ENCODE measurements at regions not wholly inside any gene's neighbourhood (a gene's known extent, or its start where the extent isn't known, plus 50 kb on each side); places are given as distances from the start of the nearest gene placed in this dataset.

GRCh38 chr4:136557396-136557795 lies 974.9 kb downstream of the PCDH18 start:
- no peak for DNase-seq

- DNase-seq = no peak
Measured at GRCh38 chr4:136554033-136554432, 978.3 kb downstream of the PCDH18 start.

- no peak for DNase-seq
Measured at GRCh38 chr4:136551753-136552152, 980.5 kb downstream of the PCDH18 start.

GRCh38 chr4:136540747-136541146 lies 991.5 kb downstream of the PCDH18 start:
- no peak for DNase-seq

GRCh38 chr4:136528131-136528530 lies 1004.2 kb downstream of the PCDH18 start:
- DNase-seq = no peak

GRCh38 chr4:136526517-136526916 lies 1005.8 kb downstream of the PCDH18 start:
- no peak for DNase-seq

GRCh38 chr4:136524039-136524438 lies 1008.3 kb downstream of the PCDH18 start:
- peak in 1 of 3 donors; percentile 2 for DNase-seq

GRCh38 chr4:136516371-136516770 lies 1015.9 kb downstream of the PCDH18 start:
- peak in 1 of 3 donors; percentile 4 for DNase-seq

GRCh38 chr4:136505020-136505419 lies 1027.3 kb downstream of the PCDH18 start:
- DNase-seq = no peak

GRCh38 chr4:136495851-136496250 lies 1036.4 kb downstream of the PCDH18 start:
- DNase-seq = no peak

GRCh38 chr4:136495076-136495475 lies 1037.2 kb downstream of the PCDH18 start:
- peak in 1 of 3 donors; percentile 4 for DNase-seq

GRCh38 chr4:136489101-136489500 lies 1043.2 kb downstream of the PCDH18 start:
- no peak for DNase-seq

- DNase-seq = no peak
Measured at GRCh38 chr4:136484996-136485395, 1047.3 kb downstream of the PCDH18 start.

- DNase-seq = peak; percentile 15 to 73 (median 55)
Measured at GRCh38 chr4:136476753-136477152, 1055.5 kb downstream of the PCDH18 start.

GRCh38 chr4:136471051-136471450 lies 1061.2 kb downstream of the PCDH18 start:
- no peak for DNase-seq

- DNase-seq = no peak
Measured at GRCh38 chr4:136465691-136466090, 1066.6 kb downstream of the PCDH18 start.

- DNase-seq = no peak
Measured at GRCh38 chr4:136463941-136464340, 1068.4 kb downstream of the PCDH18 start.

- no peak for DNase-seq
Measured at GRCh38 chr4:136461533-136461932, 1070.8 kb downstream of the PCDH18 start.

- DNase-seq = no peak
Measured at GRCh38 chr4:136458326-136458725, 1074.0 kb downstream of the PCDH18 start.

- DNase-seq = no peak
Measured at GRCh38 chr4:136457577-136457976, 1074.7 kb downstream of the PCDH18 start.

GRCh38 chr4:136457004-136457403 lies 1075.3 kb downstream of the PCDH18 start:
- no peak for DNase-seq

- no peak for DNase-seq
Measured at GRCh38 chr4:136443006-136443405, 1089.3 kb downstream of the PCDH18 start.

GRCh38 chr4:136442447-136442846 lies 1089.8 kb downstream of the PCDH18 start:
- DNase-seq = no peak

GRCh38 chr4:136441629-136442282 lies 1090.5 kb downstream of the PCDH18 start:
- DNase-seq = no peak

Data from muscle of back (tissue), 3 donors.